AG04449 (cell line): ENCODE measurements at regions not wholly inside any gene's neighbourhood (a gene's known extent, or its start where the extent isn't known, plus 50 kb on each side); places are given as distances from the start of the nearest gene placed in this dataset.
A peak's percentile ranks its signal among the peaks of the same experiment; 100 is the strongest.
"Not testable (repeated sequence)": the region's sequence is repeated elsewhere in the genome, so short reads cannot be mapped to it uniquely, and the experiment has no call there.

Experiments
- CTCF ChIA-PET: fragments of 350-600 bp; formaldehyde crosslinking; extraction: SDS; loops from one replicate; lab custom pipeline; 2021; ENCODE audit warnings: antibody characterized with exemption; lab: Yijun Ruan, JAX
- POLR2A ChIA-PET: fragments of 400-600, 350-600 bp; formaldehyde crosslinking; extraction: SDS; loops from one replicate; lab custom pipeline; 2020; ENCODE audit warnings: antibody characterized with exemption, inconsistent platforms; lab: Yijun Ruan, JAX
- DNase-seq: peaks from one replicate; pipeline ENCODE4 v3.0.0-alpha.2; 2010; ENCODE audit warnings: low read depth, low spot score
- H3K4me3 ChIP-seq: 2 replicates; pipeline ENCODE4 v1.5.1; 2011; ENCODE audit warnings: low read depth, mild to moderate bottlenecking, control low read depth, low read length
- TF ChIP-seq, protein P1 (sequence below): IDR thresholded peaks from one replicate; pipeline ENCODE4 v1.5.1; 2011; ENCODE audit warnings: mild to moderate bottlenecking, moderate library complexity, low read length, control low read depth, inconsistent platforms; ENCODE audit not compliant: insufficient read depth; ENCODE audit errors: missing control alignments

DNA sequence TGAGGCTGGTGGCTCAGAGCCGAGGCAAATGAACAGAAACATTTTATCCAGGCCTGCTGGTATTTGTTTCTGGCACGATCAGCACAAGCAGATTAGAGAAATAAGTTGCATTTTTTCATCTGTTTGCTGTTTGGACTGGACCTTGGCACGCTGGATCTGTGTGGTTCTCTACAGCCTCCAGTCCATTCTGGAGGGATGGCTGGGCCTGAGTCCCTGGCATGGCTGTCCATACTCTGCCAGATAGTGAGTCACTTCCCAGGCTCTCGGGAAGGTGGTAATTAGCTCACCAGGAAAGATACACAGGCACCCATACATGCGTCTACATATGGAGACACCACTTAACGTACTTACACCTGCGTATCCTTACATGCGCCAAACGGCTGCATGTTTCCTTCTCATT, 78.6 kb downstream of the SPRY4 start:
- no peak overlapping the region for H3K4me3 ChIP-seq
- peak; percentile 36 for DNase-seq
- TF ChIP-seq, protein P1, sequence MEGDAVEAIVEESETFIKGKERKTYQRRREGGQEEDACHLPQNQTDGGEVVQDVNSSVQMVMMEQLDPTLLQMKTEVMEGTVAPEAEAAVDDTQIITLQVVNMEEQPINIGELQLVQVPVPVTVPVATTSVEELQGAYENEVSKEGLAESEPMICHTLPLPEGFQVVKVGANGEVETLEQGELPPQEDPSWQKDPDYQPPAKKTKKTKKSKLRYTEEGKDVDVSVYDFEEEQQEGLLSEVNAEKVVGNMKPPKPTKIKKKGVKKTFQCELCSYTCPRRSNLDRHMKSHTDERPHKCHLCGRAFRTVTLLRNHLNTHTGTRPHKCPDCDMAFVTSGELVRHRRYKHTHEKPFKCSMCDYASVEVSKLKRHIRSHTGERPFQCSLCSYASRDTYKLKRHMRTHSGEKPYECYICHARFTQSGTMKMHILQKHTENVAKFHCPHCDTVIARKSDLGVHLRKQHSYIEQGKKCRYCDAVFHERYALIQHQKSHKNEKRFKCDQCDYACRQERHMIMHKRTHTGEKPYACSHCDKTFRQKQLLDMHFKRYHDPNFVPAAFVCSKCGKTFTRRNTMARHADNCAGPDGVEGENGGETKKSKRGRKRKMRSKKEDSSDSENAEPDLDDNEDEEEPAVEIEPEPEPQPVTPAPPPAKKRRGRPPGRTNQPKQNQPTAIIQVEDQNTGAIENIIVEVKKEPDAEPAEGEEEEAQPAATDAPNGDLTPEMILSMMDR, result no peak
- CTCF ChIA-PET, result interaction anchor here (1.5 kb wide), 1 partner anchor 11 kb away, joined by 3 read pairs; no protein-coding TSS in a partner anchor
- POLR2A ChIA-PET, result no interaction called here

GRCh38 chr5:142245786-142246185, 79.0 kb downstream of the SPRY4 start:
- TF ChIP-seq, protein P1, result no peak
- CTCF ChIA-PET, result interaction anchor here (1.0 to 1.5 kb wide), 2 partner anchors 8 to 11 kb away, joined by 3 read pairs; no protein-coding TSS in a partner anchor
- no peak overlapping the region for H3K4me3 ChIP-seq
- POLR2A ChIA-PET, result no interaction called here
- no peak for DNase-seq

DNA sequence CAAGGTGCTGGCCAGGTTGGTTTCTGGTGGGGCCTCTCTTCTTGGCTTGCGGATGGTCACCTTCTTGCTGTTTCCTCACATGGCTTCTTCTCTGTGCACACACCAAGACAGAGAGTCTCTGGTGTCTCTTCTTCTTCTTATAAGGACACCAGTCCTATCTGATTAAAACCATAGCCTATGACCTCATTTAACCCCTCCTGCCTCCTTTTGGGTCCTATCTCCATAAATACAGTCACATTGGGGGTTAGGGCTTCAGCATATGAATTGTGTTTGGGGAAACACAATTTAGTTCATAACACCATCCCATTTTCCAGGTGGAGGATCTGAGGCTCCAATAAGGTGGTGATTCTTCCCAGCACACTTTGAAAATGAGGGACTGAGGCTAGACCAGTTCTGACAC, 80.4 kb downstream of the SPRY4 start:
- CTCF ChIA-PET, result no interaction called here
- TF ChIP-seq, protein P1, result no peak
- H3K4me3 ChIP-seq, result no peak overlapping the region
- no peak for DNase-seq
- POLR2A ChIA-PET, result no interaction called here

DNA sequence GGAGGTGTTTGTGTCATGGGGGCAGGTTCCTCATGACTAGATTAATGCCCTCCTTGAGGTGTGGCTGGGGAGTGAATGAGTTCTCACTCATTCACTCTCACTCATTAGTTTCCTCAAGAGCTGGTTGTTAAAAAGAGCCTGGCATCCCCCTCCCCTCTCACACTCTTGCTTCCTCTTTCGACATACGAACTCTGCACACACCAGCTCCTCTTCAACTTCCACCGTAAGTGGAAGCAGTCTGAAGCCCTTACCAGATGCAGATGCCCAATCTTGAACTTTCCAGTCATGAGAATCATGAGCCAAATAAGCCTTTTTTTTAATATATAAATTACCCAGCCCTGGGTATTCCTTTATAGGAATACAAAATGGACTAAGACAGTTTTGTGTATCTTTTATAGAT, 82.5 kb downstream of the SPRY4 start:
- CTCF ChIA-PET, result no interaction called here

DNA sequence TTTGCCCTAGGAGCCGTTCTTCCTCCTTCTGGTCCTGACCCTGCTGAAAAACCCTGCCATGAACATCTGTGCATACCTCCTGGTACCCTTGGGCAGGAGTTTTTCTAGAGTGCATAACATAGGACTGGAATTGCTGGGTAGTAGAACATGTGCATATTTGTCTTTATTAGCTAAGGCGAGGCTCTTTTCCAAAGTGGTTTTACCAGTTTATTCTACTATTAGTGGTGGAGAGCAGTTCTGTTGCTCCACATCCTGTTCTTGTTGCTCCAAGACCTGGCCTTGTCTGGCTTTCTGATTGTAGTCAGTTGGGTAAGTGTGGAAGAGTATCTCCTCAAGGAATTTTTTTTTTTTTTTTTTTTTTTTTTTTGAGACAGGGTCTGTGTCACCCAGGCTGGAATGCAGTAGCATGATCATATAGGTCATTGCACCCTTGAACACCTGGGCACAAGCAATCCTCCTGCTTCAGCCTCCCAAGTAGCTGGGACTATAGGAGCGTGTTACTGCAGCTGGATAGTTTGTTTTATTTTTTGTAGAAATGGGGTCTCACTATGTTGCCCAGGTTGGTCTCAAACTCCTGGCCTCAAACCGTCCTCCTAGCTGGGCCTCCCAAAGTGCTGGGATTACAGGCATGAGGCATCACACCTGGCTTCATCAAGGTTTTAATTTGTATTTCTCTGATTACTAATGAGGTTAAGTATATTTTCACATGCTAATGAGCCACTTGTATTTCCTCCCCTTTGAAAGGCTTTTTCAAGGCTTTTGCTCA, 85.2 kb downstream of the SPRY4 start:
- ChIA-PET CTCF (no interaction called here), POLR2A (no interaction called here)
- TF ChIP-seq, protein P1, result no peak
- DNase-seq, result no peak
- H3K4me3 ChIP-seq, result no peak overlapping the region

More for the DNA sequence above, 82.5 kb downstream of the SPRY4 start:
- H3K4me3 ChIP-seq, result no peak overlapping the region
- POLR2A ChIA-PET, result no interaction called here
- DNase-seq, result no peak
- TF ChIP-seq, protein P1, result no peak

DNA sequence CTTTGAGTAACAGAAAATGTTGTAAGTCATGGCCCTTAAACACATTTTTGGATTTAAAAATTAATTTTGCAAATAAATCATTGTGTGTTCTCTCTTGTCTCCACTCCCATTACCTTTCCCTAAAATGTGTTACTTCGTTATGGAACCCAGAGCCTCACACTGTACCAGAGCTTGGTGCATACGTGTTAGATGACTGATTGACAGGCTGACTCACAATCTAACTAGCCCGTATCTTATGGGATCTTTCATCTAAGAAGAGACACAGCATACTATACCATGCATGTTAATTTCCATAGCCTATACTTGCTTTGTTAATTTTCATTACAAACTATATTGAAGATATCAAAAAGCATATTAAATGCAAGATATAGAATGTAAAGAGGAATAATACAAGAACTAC, 87.1 kb downstream of the SPRY4 start:
- ChIA-PET CTCF (no interaction called here), POLR2A (no interaction called here)
- no peak overlapping the region for H3K4me3 ChIP-seq
- DNase-seq, result no peak
- TF ChIP-seq, protein P1, result no peak

GRCh38 chr5:142236673-142237290, 88.0 kb downstream of the SPRY4 start:
- CTCF ChIA-PET, result not testable (repeated sequence)

More at GRCh38 chr5:142236673-142237290, 88.0 kb downstream of the SPRY4 start:
- POLR2A ChIA-PET, DNase-seq, H3K4me3 ChIP-seq: not testable (repeated sequence)
